Kidney (tissue), 13 donors: ENCODE measurements at regions not wholly inside any gene's neighbourhood (a gene's known extent, or its start where the extent isn't known, plus 50 kb on each side); places are given as distances from the start of the nearest gene placed in this dataset.

Source experiments
- DNase-seq, 5 donors: peaks; one replicate each; pipeline ENCODE4 v3.0.0-alpha.2; 2013 to 2020
- FAIRE-seq: peaks from 2 replicates; lab custom pipeline; 2012; peaks lifted over from hg19 to GRCh38; lab: Jason Lieb, UNC
- H3K27ac ChIP-seq, 2 donors: one replicate each; pipeline ENCODE4 v1.7.0; 2013; ENCODE audit warnings: low read depth in 2 of 2, low read length in 2 of 2, inconsistent platforms in 1 of 2
- H3K27me3 ChIP-seq: one replicate; pipeline ENCODE4 v1.7.1; 2013; ENCODE audit warnings: low read length, inconsistent platforms; ENCODE audit not compliant: control insufficient read depth, insufficient read depth
- H3K36me3 ChIP-seq, 3 donors: one replicate each; pipeline versions ENCODE4 v1.7.0 to v1.7.1; 2013; ENCODE audit warnings: low read length in 3 of 3, control low read depth in 1 of 3, inconsistent platforms in 1 of 3; ENCODE audit not compliant: insufficient read depth in 3 of 3, control insufficient read depth in 2 of 3
- H3K4me1 ChIP-seq, 3 donors: one replicate each; pipeline versions ENCODE4 v1.7.0 to v1.7.1; 2013; ENCODE audit warnings: low read length in 3 of 3, inconsistent platforms in 1 of 3, low read depth in 1 of 3; ENCODE audit not compliant: control insufficient read depth in 2 of 3, insufficient read depth in 2 of 3
- H3K4me3 ChIP-seq, 3 donors: one replicate each; pipeline versions ENCODE4 v1.7.0 to v1.8.1; 2013; ENCODE audit warnings: low read length in 3 of 3, control low read depth in 1 of 3, inconsistent platforms in 1 of 3
- H3K9ac ChIP-seq, 3 donors: one replicate each; pipeline versions ENCODE4 v1.7.0 to v1.7.1; 2013; ENCODE audit warnings: low read length in 3 of 3, control low read depth in 1 of 3, inconsistent platforms in 1 of 3
- H3K9me3 ChIP-seq, 3 donors: one replicate each; pipeline versions ENCODE4 v1.7.0 to v1.7.1; 2013; ENCODE audit warnings: low read length in 3 of 3, control low read depth in 1 of 3, inconsistent platforms in 1 of 3; ENCODE audit not compliant: control insufficient read depth in 2 of 3, insufficient read depth in 1 of 3
- CTCF ChIP-seq: IDR thresholded peaks from 3 replicates; pipeline ENCODE4 v1.5.1; 2012; ENCODE audit warnings: mild to moderate bottlenecking, moderate library complexity, borderline replicate concordance; ENCODE audit not compliant: insufficient read depth; ENCODE audit errors: extremely low read depth
- intact Hi-C: fragments of 100-400 bp; cut with DNase I; formaldehyde crosslinking; loops from one replicate; pipeline ENCODE4 v1.11.1; 2022
- donor health status: control.
- donor health status: control.
- donor health status: control.
- donor health status: control.
- donor health status: control.
- donor health status: DM: yes; HTN: yes; CAD: no.
- donor health status: Normal renal cell carcinoma (clear cell type).

- Histone ChIP-seq H3K36me3 (no peaks in the 10 kb centered on the region), H3K27me3 (no peaks in the 10 kb centered on the region), H3K9ac (no peak overlapping the region), H3K27ac (no peak overlapping the region), H3K4me1 (no peaks in the 10 kb centered on the region), H3K9me3 (no peaks in the 10 kb centered on the region), H3K4me3 (no peak overlapping the region)
- FAIRE-seq: peak; percentile 69
- no peak for DNase-seq
- intact Hi-C loops: no loop called here
- TF ChIP-seq CTCF: no peak
These were observed 91.3 kb downstream of the SPRY2 start for GRCh38 chr13:80249516-80250212.

DNA sequence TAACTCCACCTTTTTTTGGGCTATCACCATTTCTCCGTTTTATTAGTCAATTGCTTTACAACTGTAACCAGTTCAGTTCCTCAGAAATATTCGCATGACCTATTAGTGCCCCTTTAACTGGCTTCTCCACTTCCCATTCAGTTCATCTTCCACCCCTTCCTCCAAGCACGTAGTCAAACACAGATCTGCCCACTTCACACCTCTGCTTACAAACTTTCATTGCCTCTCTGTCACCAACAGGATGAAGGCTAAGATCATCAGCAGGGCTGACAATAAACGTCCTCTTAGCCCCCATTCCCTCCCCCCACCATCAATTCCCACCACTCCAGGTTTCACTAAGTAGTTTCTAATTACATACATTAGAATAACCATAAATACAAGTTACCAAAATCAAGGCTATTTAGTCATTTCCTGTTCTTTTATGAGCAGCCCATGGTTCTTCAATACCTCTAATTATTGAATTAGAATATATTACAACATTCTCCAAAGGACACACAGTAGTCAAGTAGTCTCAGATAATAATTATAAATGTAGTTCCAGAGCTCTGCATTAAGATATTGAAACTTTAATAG lies 95.7 kb downstream of the SPRY2 start:
- FAIRE-seq: no peak
- no peak for TF ChIP-seq CTCF

GRCh38 chr13:80244574-80244973 lies 96.4 kb downstream of the SPRY2 start:
- Histone ChIP-seq H3K4me1 (no peaks in the 10 kb centered on the region), H3K9ac (no peak overlapping the region), H3K27me3 (no peaks in the 10 kb centered on the region), H3K9me3 (no peaks in the 10 kb centered on the region), H3K27ac (no peak overlapping the region), H3K4me3 (no peak overlapping the region), H3K36me3 (no peaks in the 10 kb centered on the region)
- FAIRE-seq (no peak), DNase-seq (no peak)
- intact Hi-C loops: no loop called here
- TF ChIP-seq CTCF: no peak

More for the DNA sequence above, 95.7 kb downstream of the SPRY2 start:
- H3K27me3 ChIP-seq: no peaks in the 10 kb centered on the region
- H3K9ac ChIP-seq: no peak overlapping the region
- no peak overlapping the region for H3K27ac ChIP-seq
- intact Hi-C loops: no loop called here
- H3K36me3 ChIP-seq: no peaks in the 10 kb centered on the region
- no peak overlapping the region for H3K4me3 ChIP-seq
- H3K9me3 ChIP-seq: no peaks in the 10 kb centered on the region
- H3K4me1 ChIP-seq: no peaks in the 10 kb centered on the region
- no peak for DNase-seq
